HepG2 (cell line): ENCODE measurements at regions not wholly inside any gene's neighbourhood (a gene's known extent, or its start where the extent isn't known, plus 50 kb on each side); places are given as distances from the start of the nearest gene placed in this dataset.

ENCODE experiments used
- ATAC-seq: fragments of 200-7000 bp; cut with Tn5 transposase; 3 replicates; pipeline ENCODE4 v1.9.1; 2020; ENCODE audit warnings: mild to moderate bottlenecking, moderate library complexity
- BruUV-seq: library from RNA; stranded (reverse); fragments of 400-500 nt; replicated peaks from 2 replicates; lab custom pipeline; 2021; lab: Mats Ljungman, UMichigan
- CTCF ChIA-PET: fragments of 300-600 bp; formaldehyde crosslinking; extraction: SDS; loops from one replicate; lab custom pipeline; 2021; ENCODE audit warnings: low total read pairs, inconsistent platforms, low intra/inter-chr PET ratio; lab: Yijun Ruan, JAX
- POLR2A ChIA-PET: fragments of 350-600 bp; sonication (Branson Sonifier 250); formaldehyde crosslinking; loops from one replicate; lab custom pipeline; 2020; ENCODE audit warnings: antibody characterized with exemption, inconsistent platforms; lab: Yijun Ruan, JAX
- DNase-seq: peaks from one replicate; pipeline ENCODE4 v3.0.0-alpha.2; 2015; ENCODE audit warnings: low spot score
- FAIRE-seq: peaks from 3 replicates; lab custom pipeline; 2011; peaks lifted over from hg19 to GRCh38; lab: Jason Lieb, UNC
- H2AFZ ChIP-seq: one replicate; pipeline ENCODE4 v1.6.1; 2011; ENCODE audit warnings: low read length, inconsistent platforms
- H3K27ac ChIP-seq: fragments of 300-600 bp; 3 replicates; pipeline ENCODE4 v1.8.0; 2011; ENCODE audit warnings: mixed run types, mild to moderate bottlenecking, mixed read lengths, low read length, inconsistent platforms; ENCODE audit not compliant: insufficient read depth; ENCODE audit errors: extremely low read length
- H3K27me3 ChIP-seq, 2 experiments: fragments of 200-600 bp in 1 of 2; 2 replicates in 1 of 2; 3 replicates in 1 of 2; pipeline versions ENCODE4 v1.6.0 to v1.8.0; 2011; ENCODE audit warnings: low read length in 2 of 2, mild to moderate bottlenecking in 2 of 2, moderate library complexity in 2 of 2, inconsistent platforms in 1 of 2; ENCODE audit not compliant: insufficient read depth in 2 of 2, control insufficient read depth in 1 of 2
- H3K36me3 ChIP-seq, 2 experiments: fragments of 200-600 bp in 1 of 2; replicated peaks in 1 of 2; 2 replicates in 1 of 2; 3 replicates in 1 of 2; pipeline versions ENCODE4 v1.5.1 to v1.8.0; 2011; ENCODE audit warnings: low read length in 2 of 2, inconsistent platforms in 1 of 2; ENCODE audit not compliant: insufficient read depth in 2 of 2, control insufficient read depth in 1 of 2
- H3K4me1 ChIP-seq: 2 replicates; pipeline ENCODE4 v1.5.1; 2012; ENCODE audit warnings: low read length, inconsistent platforms; ENCODE audit not compliant: insufficient read depth
- H3K4me2 ChIP-seq: 2 replicates; pipeline ENCODE4 v1.6.0; 2011; ENCODE audit warnings: low read depth, low read length, inconsistent platforms
- H3K4me3 ChIP-seq, 3 experiments: fragments of 200-600 bp in 1 of 3; sonication (generic), shearing (Covaris generic) in 1 of 3; replicated peaks in 1 of 3; 2 replicates each; pipeline ENCODE4 v1.5.1; 2011 to 2016; ENCODE audit warnings: low read length in 3 of 3, inconsistent platforms in 2 of 3, low read depth in 2 of 3, mild to moderate bottlenecking in 2 of 3, control low read depth in 1 of 3, mixed read lengths in 1 of 3; ENCODE audit not compliant: insufficient read depth in 1 of 3
- H3K79me2 ChIP-seq: one replicate; pipeline ENCODE4 v1.6.1; 2011; ENCODE audit warnings: low read length, inconsistent platforms; ENCODE audit not compliant: insufficient read depth
- H3K9ac ChIP-seq: 2 replicates; pipeline ENCODE4 v1.6.0; 2011; ENCODE audit warnings: mild to moderate bottlenecking, low read depth, low read length, inconsistent platforms; ENCODE audit not compliant: insufficient read depth
- H3K9me3 ChIP-seq: 2 replicates; pipeline ENCODE4 v1.5.1; 2012; ENCODE audit warnings: mild to moderate bottlenecking, low read length
- H4K20me1 ChIP-seq: 2 replicates; pipeline ENCODE4 v1.6.0; 2011; ENCODE audit warnings: inconsistent platforms, mild to moderate bottlenecking, low read length, moderate library complexity; ENCODE audit not compliant: insufficient read depth
- ERF ChIP-seq: IDR thresholded peaks from 2 replicates; pipeline ENCODE4 v1.6.1; 2018; ENCODE audit warnings: missing biosample characterization, missing genetic modification reagents
- GTF3A ChIP-seq: sonication (generic); formaldehyde crosslinking; conservative IDR thresholded peaks from 2 replicates; pipeline ENCODE4 v1.4.0; 2020; ENCODE audit warnings: mild to moderate bottlenecking, missing genetic modification reagents
- HNF4G ChIP-seq, 2 experiments: sonication (generic) in 1 of 2; formaldehyde crosslinking in 1 of 2; IDR thresholded peaks; 2 replicates each; pipeline versions ENCODE4 v1.4.0 to v1.6.1; 2011 to 2020; ENCODE audit warnings: borderline replicate concordance in 2 of 2, low read depth in 2 of 2, mild to moderate bottlenecking in 2 of 2, low read length in 1 of 2, missing genetic modification reagents in 1 of 2, moderate library complexity in 1 of 2
- KLF16 ChIP-seq, 2 experiments: sonication (generic) in 1 of 2; formaldehyde crosslinking in 1 of 2; IDR thresholded peaks; 2 replicates each; pipeline versions ENCODE4 v1.6.1 to v1.8.0; 2016 to 2023; ENCODE audit warnings: missing genetic modification reagents in 2 of 2, missing compliant biosample characterization in 1 of 2
- NFE2L1 ChIP-seq: sonication (generic); formaldehyde crosslinking; IDR thresholded peaks from 2 replicates; pipeline ENCODE4 v1.4.0; 2020; ENCODE audit warnings: missing genetic modification reagents, mild to moderate bottlenecking, borderline replicate concordance
- POGZ ChIP-seq: sonication (generic); formaldehyde crosslinking; IDR thresholded peaks from 2 replicates; pipeline ENCODE4 v1.4.0; 2020; ENCODE audit warnings: mild to moderate bottlenecking, missing genetic modification reagents
- ZNF3 ChIP-seq: IDR thresholded peaks from 2 replicates; pipeline ENCODE4 v1.7.0; 2017; ENCODE audit warnings: inconsistent platforms
- ZNF614 ChIP-seq: IDR thresholded peaks from 2 replicates; pipeline ENCODE4 v1.6.1; 2018; ENCODE audit warnings: missing biosample characterization, missing genetic modification reagents, inconsistent platforms, borderline replicate concordance
- WGBS: methylation state at CpG from one replicate; pipeline ENCODE4 v1.1.6; 2017; ENCODE audit warnings: low lambda C conversion rate; 5-methylcytosine and 5-hydroxymethylcytosine counted together
- in situ Hi-C: cut with HindIII; loops from 2 replicates; pipeline ENCODE4 v1.10.0; 2017; ENCODE audit warnings: low pct_unique_long_range_greater_than_20kb; ENCODE audit not compliant: extremely low pct_ligation_motif_present
- intact Hi-C: fragments of 100-400 bp; cut with micrococcal nuclease; formaldehyde crosslinking; loops from one replicate; pipeline ENCODE4 v1.10.0; 2022; ENCODE audit not compliant: unreplicated experiment

DNA sequence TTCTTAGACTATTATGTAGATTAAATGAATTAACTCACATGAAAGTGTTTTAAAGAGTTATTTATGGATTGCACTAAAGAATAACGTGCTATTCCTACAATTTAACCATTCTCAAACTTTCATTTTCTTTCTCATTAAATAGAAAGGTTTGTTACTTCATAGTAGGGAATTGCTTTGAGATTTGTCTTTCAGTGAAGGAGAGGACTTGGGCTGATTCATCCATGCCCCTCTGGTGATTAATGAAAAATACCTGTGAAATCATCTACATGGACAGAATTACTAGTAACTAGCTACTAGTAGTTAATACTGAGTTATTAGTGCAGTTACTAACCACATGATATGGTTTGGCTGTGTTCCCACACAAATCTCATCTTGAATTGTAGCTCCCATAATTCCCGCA is 275.8 kb upstream of the CDH20 start:
- intact Hi-C loops, result no loop called here

DNA sequence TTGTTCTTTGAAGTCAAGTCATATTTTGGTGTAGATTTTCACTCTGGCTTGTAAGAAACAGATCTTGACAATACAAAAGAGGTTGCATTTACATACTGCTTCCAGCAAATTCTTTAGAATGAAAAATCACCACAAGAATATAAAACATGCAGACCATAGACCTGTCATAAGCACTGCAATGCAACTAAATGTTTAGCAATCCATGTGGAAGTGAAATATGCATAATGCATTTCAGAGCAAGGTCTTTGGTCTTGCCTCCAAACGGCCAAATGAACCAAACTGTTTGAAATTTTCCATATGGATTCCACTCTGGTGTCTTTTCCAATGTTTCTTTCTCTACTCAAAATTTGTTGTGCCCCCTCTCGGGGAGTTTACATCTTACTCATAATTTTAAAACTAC is 271.0 kb upstream of the CDH20 start:
- 1% methylated on average over 2 of the region's 2 CpGs for WGBS
- Histone ChIP-seq H3K9me3 (no peaks in the 10 kb centered on the region), H3K4me1 (no peaks in the 10 kb centered on the region), H3K4me3 (no peak overlapping the region), H3K9ac (no peak overlapping the region), H3K27ac (no peak overlapping the region), H4K20me1 (no peaks in the 10 kb centered on the region), H3K36me3 (no peaks in the 10 kb centered on the region), H2AFZ (no peak overlapping the region), H3K4me2 (no peak overlapping the region), H3K27me3 (no peaks in the 10 kb centered on the region), H3K79me2 (no peaks in the 10 kb centered on the region)
- FAIRE-seq, result no peak
- ChIA-PET CTCF (no interaction called here), POLR2A (no interaction called here)
- in situ Hi-C loops (no loop called here), intact Hi-C loops (no loop called here)
- BruUV-seq, result no TSS peak
- no peak for ATAC-seq
- no peak for TF ChIP-seq GTF3A (CRISPR knock-in tag)
- no peak for DNase-seq

More for the DNA sequence above, 275.8 kb upstream of the CDH20 start:
- Histone ChIP-seq H3K4me3 (no peak overlapping the region), H3K27me3 (no peaks in the 10 kb centered on the region), H4K20me1 (no peaks in the 10 kb centered on the region), H3K36me3 (no peaks in the 10 kb centered on the region), H3K4me2 (no peak overlapping the region), H2AFZ (no peak overlapping the region), H3K79me2 (no peaks in the 10 kb centered on the region), H3K9me3 (peaks cover 5% of the 10 kb centered on the region; the same call in 1 of the 2 replicates), H3K9ac (no peak overlapping the region), H3K27ac (no peak overlapping the region), H3K4me1 (no peaks in the 10 kb centered on the region)
- in situ Hi-C loops, result no loop called here
- no peak for DNase-seq
- TF ChIP-seq NFE2L1 (CRISPR knock-in tag) (no peak), HNF4G (IDR thresholded peaks at IDR 0.05; ENCODE audit: borderline replicate concordance, low read depth, low read length) (no peak), HNF4G (CRISPR knock-in tag; IDR thresholded peaks at IDR 0.05; ENCODE audit: borderline replicate concordance, low read depth) (no peak), KLF16 (CRISPR knock-in tag; IDR thresholded peaks at IDR 0.05) (no peak), POGZ (CRISPR knock-in tag) (no peak), ZNF3 (CRISPR knock-in tag) (no peak), ERF (no peak), ZNF614 (CRISPR knock-in tag) (no peak)
- ATAC-seq, result no peak
- POLR2A ChIA-PET, result no interaction called here
- CTCF ChIA-PET, result no interaction called here
- 43% methylated on average over 2 of the region's 2 CpGs for WGBS
- FAIRE-seq, result no peak
- BruUV-seq, result no TSS peak
